Ishikawa (cell line): ENCODE measurements at regions not wholly inside any gene's neighbourhood (a gene's known extent, or its start where the extent isn't known, plus 50 kb on each side); places are given as distances from the start of the nearest gene placed in this dataset.

Experiments
- CEBPB ChIP-seq: IDR thresholded peaks from 2 replicates; pipeline ENCODE4 v1.6.1; 2012
- CREB1 ChIP-seq: IDR thresholded peaks from 2 replicates; pipeline ENCODE4 v1.6.1; 2012; ENCODE audit warnings: low read depth
- EGR1 ChIP-seq: IDR thresholded peaks from 2 replicates; pipeline ENCODE4 v1.6.1; 2012
- EP300 ChIP-seq: IDR thresholded peaks from 2 replicates; pipeline ENCODE4 v1.6.1; 2012; ENCODE audit warnings: borderline replicate concordance
- FOXM1 ChIP-seq: IDR thresholded peaks from 2 replicates; pipeline ENCODE4 v1.6.1; 2012; ENCODE audit warnings: low read depth, borderline replicate concordance
- NFIC ChIP-seq: IDR thresholded peaks from 2 replicates; pipeline ENCODE4 v1.6.1; 2012
- RAD21 ChIP-seq: IDR thresholded peaks from 2 replicates; pipeline ENCODE4 v1.6.1; 2012; ENCODE audit warnings: low read depth
- TAF1 ChIP-seq: IDR thresholded peaks from 2 replicates; pipeline ENCODE4 v1.6.1; 2012; ENCODE audit warnings: low read depth, mild to moderate bottlenecking
- TCF12 ChIP-seq: IDR thresholded peaks from 2 replicates; pipeline ENCODE4 v1.6.1; 2012; ENCODE audit warnings: low read depth
- TEAD4 ChIP-seq: IDR thresholded peaks from 2 replicates; pipeline ENCODE4 v1.6.1; 2012
- USF1 ChIP-seq: IDR thresholded peaks from 2 replicates; pipeline ENCODE4 v1.6.1; 2012
- YY1 ChIP-seq: IDR thresholded peaks from 2 replicates; pipeline ENCODE4 v1.6.1; 2012; ENCODE audit warnings: low read depth
- ZBTB7A ChIP-seq: IDR thresholded peaks from 2 replicates; pipeline ENCODE4 v1.6.1; 2012; ENCODE audit warnings: low read depth
- TF ChIP-seq, protein P1 (sequence below): IDR thresholded peaks from 2 replicates; pipeline ENCODE4 v1.6.1; 2012
- TF ChIP-seq, protein P2 (sequence below): IDR thresholded peaks from 2 replicates; pipeline ENCODE4 v1.6.1; 2012; ENCODE audit warnings: low read depth, mild to moderate bottlenecking

- TF ChIP-seq CREB1, result no peak
- no peak for TF ChIP-seq TAF1
- peak; percentile 76 for TF ChIP-seq TCF12
- TF ChIP-seq RAD21, result 0 out of 2 replicates have a peak, but pooled peaks have one; percentile 0
- no peak for TF ChIP-seq USF1
- 0 out of 2 replicates have a peak, but pooled peaks have one; percentile 17 for TF ChIP-seq YY1
- no peak; the same call in 1 of the 2 replicates for TF ChIP-seq CEBPB
- TF ChIP-seq EGR1, result no peak
- peak; percentile 49; the same call in 1 of the 2 replicates for TF ChIP-seq FOXM1
- TF ChIP-seq TEAD4, result peak; percentile 56; the same call in 1 of the 2 replicates
- TF ChIP-seq, protein P1, sequence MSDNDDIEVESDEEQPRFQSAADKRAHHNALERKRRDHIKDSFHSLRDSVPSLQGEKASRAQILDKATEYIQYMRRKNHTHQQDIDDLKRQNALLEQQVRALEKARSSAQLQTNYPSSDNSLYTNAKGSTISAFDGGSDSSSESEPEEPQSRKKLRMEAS, result peak; percentile 49; the same call in 1 of the 2 replicates
- TF ChIP-seq NFIC, result peak; percentile 89
- TF ChIP-seq, protein P2, sequence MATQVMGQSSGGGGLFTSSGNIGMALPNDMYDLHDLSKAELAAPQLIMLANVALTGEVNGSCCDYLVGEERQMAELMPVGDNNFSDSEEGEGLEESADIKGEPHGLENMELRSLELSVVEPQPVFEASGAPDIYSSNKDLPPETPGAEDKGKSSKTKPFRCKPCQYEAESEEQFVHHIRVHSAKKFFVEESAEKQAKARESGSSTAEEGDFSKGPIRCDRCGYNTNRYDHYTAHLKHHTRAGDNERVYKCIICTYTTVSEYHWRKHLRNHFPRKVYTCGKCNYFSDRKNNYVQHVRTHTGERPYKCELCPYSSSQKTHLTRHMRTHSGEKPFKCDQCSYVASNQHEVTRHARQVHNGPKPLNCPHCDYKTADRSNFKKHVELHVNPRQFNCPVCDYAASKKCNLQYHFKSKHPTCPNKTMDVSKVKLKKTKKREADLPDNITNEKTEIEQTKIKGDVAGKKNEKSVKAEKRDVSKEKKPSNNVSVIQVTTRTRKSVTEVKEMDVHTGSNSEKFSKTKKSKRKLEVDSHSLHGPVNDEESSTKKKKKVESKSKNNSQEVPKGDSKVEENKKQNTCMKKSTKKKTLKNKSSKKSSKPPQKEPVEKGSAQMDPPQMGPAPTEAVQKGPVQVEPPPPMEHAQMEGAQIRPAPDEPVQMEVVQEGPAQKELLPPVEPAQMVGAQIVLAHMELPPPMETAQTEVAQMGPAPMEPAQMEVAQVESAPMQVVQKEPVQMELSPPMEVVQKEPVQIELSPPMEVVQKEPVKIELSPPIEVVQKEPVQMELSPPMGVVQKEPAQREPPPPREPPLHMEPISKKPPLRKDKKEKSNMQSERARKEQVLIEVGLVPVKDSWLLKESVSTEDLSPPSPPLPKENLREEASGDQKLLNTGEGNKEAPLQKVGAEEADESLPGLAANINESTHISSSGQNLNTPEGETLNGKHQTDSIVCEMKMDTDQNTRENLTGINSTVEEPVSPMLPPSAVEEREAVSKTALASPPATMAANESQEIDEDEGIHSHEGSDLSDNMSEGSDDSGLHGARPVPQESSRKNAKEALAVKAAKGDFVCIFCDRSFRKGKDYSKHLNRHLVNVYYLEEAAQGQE, result no peak
- 0 out of 2 replicates have a peak, but pooled peaks have one; percentile 23 for TF ChIP-seq ZBTB7A
- TF ChIP-seq EP300, result peak; percentile 67; the same call in 1 of the 2 replicates
These were observed 61.6 kb downstream of the SOX9 start for GRCh38 chr17:72182371-72182873.

DNA sequence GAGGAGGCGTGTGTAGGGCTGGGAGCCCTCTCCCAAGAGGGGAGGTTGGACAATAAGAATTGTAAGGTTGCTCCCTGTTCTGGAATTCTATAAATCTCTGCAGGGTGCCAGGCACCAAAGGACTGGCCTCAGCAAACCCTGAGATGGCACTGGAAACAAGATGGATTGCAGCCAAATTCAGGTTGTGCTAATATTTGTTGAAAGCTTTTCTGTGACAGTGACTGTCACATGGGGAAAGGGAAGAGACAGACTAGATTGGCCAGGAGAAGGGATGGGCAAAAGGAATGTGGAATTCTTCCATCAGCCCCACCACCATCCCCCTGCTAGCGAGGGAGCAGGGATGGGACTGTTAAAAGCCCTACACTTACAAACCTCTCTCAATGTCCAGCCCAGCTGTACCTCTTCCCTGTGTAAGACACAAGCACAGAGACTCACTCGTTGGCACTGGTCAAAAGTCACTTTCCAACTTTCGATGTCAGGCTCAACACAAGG lies 62.4 kb downstream of the SOX9 start:
- peak; percentile 48 for TF ChIP-seq TEAD4
- TF ChIP-seq TCF12, result 0 out of 2 replicates have a peak, but pooled peaks have one; percentile 20
- TF ChIP-seq, protein P1, result 0 out of 2 replicates have a peak, but pooled peaks have one; percentile 35
- TF ChIP-seq, protein P2, result no peak
- no peak for TF ChIP-seq RAD21
- peak; percentile 60; the same call in 1 of the 2 replicates for TF ChIP-seq NFIC

GRCh38 chr17:72184805-72185204 lies 64.0 kb downstream of the SOX9 start:
- TF ChIP-seq TEAD4 (no peak), RAD21 (no peak), TCF12 (no peak), CEBPB (0 out of 2 replicates have a peak, but pooled peaks have one; percentile 13), FOXM1 (no peak)

DNA sequence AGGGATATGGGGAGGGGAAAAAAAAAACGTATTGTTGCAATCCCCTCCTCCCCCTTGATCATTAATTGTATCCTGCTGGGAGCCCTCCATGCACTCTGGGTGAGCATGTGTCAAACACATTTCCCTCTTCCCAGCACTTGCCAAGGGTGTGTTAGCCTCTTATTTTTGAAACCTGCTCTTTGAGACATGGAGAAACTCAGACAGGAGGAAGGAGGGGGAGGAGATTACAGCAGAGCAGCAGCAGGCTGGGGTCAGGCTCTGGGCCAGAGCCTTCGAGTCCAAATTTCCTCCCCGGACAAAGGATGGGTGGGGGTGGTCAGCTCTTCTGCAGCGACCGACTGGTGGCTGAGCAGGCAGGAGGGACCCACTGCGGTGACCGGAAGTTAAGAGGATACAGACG lies 64.7 kb downstream of the SOX9 start:
- TF ChIP-seq RAD21 (no peak), CREB1 (no peak), TAF1 (no peak), TCF12 (peak; percentile 46; the same call in 1 of the 2 replicates), USF1 (no peak), EP300 (peak; percentile 35; the same call in 1 of the 2 replicates), NFIC (peak; percentile 26; the same call in 1 of the 2 replicates), TEAD4 (no peak), CEBPB (no peak), FOXM1 (no peak), ZBTB7A (no peak), EGR1 (no peak), YY1 (no peak)
- TF ChIP-seq, protein P2, result no peak
- TF ChIP-seq, protein P1, result peak; percentile 47; the same call in 1 of the 2 replicates
